GM04504 (cell line): ENCODE measurements at regions not wholly inside any gene's neighbourhood (a gene's known extent, or its start where the extent isn't known, plus 50 kb on each side); places are given as distances from the start of the nearest gene placed in this dataset.

Source experiments
- DNase-seq: peaks from one replicate; pipeline ENCODE4 v3.0.0-alpha.2; 2012; ENCODE audit warnings: low read depth

DNA sequence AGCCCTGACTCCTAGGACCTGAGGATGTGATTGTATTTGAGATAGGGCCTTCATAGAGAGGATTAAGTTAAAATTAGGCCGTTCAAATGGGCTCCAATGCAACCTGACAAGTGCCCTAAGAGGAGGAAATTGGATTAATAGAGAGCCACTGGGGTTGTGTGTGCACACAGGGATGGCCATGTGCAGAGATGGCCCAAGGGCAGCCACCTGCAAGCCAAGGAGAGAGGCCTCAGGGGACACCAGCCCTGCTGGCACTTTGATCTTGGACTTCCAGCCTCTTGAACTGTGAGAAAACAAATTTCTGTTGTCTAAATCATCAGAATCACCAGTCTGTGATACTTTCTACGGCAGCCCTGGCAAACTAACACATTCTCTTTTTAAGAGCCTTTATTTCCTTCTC lies 598.8 kb downstream of the UTRN start:
- DNase-seq, result no peak

GRCh38 chr6:144885817-144886216 lies 600.7 kb downstream of the UTRN start:
- DNase-seq, result no peak

DNA sequence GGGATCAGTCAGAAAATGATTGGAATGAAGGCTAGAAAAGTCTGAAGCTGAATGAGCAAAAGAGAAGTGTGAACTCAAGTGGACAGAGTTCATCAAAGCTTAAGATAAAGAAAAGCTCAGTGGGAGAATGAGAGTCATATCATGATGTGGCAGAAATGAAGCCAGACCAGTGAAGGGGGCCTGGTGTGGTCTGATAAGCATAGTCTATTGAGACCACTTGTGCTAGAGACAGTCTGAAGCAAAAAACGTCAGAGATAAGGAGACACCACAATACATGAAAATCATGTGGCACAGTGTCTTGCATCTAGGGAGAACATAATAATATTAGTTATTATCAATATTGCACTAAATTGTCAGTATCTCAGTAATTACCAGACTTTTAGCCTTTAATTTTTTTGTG lies 601.5 kb downstream of the UTRN start:
- DNase-seq, result no peak

DNA sequence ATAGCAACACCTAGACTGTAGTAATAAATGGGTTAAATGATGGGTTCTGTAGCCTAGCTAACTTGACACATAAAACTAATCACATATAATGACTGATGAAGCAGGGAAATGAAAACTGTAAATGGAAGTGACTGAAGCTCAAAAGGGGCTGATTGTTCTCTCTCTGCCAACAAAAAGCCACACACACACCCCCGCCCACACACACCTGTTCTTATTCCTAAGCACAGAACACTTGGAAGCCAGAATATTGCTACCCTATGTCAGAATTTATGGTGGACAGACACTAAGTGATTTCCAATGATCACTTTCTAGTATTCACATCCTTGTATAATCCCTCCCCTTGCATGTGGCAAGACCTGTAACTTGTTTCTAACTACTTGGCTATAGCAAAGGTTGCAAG lies 603.5 kb downstream of the UTRN start:
- no peak for DNase-seq

DNA sequence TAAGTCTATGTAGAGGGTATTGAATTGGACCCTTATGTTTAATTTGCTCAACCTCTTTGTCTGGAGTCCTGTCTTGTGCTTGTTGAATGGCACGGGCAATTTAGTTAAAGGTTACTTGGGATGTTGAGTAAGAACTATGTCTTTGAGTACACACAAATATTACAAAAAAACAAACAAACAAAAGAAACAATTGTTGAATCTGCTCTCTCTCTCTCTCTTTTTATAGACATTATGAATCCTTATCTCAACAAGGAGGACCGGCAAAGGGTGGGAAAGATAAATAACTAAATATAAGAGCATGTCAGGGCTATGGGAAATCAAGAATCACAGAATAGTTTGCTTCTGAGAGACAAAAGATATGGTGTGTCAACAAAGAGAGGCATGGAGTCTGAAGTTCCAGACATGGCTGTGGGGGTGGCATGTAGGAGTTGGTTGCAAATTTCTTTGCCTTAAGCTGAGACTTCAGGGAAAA lies 608.6 kb downstream of the UTRN start:
- DNase-seq, result no peak

- no peak for DNase-seq
Measured at GRCh38 chr6:144894240-144894639, 609.1 kb downstream of the UTRN start.

GRCh38 chr6:144895313-144896278 lies 610.5 kb downstream of the UTRN start:
- no peak for DNase-seq

DNA sequence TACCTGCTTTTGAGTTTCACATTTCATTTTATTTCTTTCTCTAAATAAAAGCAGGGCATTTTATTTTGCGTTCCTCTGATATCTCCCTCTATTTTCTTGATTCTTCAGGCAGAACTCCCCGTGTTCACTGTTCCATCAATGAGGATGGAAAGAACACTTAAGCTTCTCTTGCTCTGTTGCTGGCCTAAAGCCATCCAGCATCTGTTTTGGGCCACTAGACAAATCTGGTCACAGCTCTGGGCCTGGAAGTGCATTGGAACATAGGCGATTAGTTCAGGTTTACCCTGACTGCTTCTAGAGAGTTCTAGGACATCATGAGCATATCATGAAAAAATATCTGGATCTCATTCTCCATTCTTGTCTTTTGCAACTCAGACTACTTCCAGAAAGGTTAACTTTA lies 611.2 kb downstream of the UTRN start:
- DNase-seq, result no peak

DNA sequence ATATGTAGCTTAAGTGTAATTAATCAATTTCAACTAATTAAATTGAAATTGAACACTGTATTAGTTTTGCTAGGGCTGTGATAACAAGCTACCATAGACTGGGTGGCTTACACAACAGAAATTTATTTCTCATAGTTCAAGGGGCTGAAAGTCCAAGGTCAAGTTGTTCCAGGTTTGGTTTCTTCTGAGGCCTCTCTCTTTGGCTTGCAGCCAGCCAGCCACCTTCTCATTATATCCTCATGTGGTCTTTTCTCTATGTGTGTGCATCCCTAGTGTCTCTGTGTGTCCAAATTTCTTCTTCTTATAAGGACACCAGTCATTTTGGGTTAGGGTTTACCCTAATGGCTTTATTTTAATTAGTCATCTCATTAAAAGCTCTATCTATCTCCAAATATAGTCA lies 611.7 kb downstream of the UTRN start:
- DNase-seq, result no peak

GRCh38 chr6:144897441-144897921 lies 612.3 kb downstream of the UTRN start:
- DNase-seq, result peak; percentile 83

DNA sequence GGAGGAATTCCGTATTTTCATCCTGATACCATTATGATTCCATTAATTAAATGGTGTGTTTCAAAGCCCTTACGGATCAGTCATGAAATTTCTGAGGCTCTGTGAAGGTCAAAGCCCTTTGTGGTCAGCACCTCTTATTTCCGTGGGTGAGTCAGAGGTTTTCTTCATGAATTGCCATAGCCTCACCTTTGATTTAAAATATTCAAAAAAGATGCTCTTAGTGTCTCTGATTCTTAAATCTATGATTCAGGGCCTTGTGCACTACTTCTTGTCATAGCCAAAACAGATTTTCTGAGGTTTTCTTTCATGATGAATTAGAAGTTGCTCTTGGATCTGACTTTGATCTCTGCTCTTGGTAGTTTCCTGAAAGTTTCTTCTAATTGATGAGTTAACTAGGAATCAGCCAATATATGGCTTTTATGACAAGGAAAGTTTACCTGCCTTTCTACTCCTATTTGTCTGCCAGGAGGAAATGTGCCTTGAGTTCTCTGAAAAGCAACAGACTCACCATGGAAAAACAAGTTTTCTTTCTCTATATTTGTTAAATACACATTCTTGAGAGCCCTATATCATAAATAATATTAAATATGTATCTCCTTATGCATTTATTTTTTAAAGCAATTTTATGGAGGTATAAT lies 613.0 kb downstream of the UTRN start:
- DNase-seq, result no peak

GRCh38 chr6:144898741-144899140 lies 613.6 kb downstream of the UTRN start:
- DNase-seq, result no peak

- DNase-seq, result peak; percentile 65
Measured at GRCh38 chr6:144899161-144899560, 614.0 kb downstream of the UTRN start.

GRCh38 chr6:144901412-144901811 lies 616.3 kb downstream of the UTRN start:
- no peak for DNase-seq

- DNase-seq, result no peak
Measured at GRCh38 chr6:144908004-144908403, 622.9 kb downstream of the UTRN start.

DNA sequence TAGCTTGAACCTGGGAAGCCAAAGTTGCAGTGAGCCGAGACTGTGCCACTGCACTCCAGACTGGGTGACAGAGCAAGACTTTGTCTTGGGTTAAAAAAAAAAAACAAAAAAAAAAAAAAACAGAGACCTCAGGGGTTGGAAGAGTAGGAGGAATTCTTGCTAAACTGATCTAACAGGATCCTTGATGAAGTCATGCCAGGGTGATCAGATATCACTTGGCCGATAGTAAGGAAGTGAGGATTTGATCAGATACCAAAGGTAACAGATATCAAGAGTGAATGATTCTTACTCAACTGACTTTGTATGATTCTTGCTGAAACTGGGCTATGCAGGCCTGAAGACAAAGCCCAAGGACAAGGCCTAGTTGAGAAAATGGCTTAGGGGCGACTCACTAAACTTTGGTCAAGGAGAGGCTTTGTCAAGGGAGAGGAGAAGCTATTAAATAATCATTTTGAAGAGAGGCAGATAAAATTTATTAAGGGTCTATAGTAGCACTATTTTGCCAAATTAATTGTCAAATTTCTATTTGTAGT lies 624.7 kb downstream of the UTRN start:
- no peak for DNase-seq

DNA sequence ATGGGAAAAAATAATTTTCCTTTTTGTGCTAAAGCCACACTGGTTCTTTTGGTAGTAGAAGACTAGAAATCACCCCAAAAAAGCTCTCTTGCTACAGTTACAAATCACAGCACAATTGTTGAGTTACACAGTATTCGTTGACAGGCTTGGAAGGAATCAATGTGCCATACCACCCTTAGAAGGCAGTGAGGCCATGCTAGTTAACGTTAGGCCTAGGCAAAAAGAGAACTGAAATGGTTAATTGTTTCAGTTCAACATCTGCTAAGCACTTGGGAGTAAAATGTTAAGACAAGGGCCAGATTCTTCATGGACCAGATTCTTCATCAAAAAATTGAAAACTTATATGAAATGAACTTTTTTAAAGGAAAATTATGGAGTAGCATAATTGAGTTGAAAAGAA lies 626.2 kb downstream of the UTRN start:
- DNase-seq, result no peak

DNA sequence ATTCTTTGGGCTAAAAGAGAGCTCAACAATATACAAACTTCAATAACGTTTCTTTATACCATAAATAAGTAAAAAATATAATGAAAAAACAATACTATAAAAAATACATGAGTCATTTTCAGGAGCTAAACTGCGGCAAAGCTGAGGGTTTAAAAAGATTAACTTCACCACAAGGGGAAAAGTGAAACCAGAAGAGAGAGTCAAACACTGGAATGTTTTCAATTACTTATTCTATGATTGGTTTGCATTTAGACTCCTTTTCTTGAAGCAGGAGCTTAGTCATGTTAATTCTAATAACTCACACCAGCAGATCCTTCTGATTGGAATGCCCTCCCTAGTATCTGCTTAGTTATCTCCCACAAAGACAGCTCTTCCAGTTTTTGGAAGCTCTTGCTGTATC lies 627.3 kb downstream of the UTRN start:
- DNase-seq, result peak; percentile 62

- DNase-seq, result no peak
Measured at GRCh38 chr6:144918073-144918472, 632.9 kb downstream of the UTRN start.

GRCh38 chr6:144919560-144919959 lies 634.4 kb downstream of the UTRN start:
- DNase-seq, result no peak

DNA sequence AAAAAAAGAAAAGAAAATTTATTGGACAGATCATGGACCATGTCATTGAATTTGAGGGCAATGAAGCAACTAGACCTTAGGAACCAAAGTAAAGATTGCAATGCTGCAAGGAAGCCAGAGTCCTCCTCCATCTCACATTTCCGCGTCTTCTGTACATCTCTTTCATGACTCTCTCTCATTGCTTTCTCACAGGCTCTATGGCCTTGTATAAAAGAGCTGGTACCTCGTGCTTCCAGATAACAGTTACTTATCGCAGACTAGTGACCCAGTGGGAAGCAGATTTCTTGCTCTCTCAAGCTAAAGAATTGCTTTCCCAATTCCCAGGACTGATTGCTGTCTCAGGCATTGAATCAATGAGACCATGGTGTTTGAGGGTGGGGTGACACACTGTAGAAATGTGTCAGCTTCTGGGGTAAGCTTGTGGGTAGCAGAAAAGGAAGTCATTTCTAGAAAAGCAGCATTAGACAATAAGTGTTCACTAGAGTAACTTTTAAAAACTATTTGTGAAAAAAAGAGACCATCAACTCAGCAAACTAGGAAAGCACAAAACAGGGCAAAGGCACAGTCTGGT lies 635.3 kb downstream of the UTRN start:
- no peak for DNase-seq

DNA sequence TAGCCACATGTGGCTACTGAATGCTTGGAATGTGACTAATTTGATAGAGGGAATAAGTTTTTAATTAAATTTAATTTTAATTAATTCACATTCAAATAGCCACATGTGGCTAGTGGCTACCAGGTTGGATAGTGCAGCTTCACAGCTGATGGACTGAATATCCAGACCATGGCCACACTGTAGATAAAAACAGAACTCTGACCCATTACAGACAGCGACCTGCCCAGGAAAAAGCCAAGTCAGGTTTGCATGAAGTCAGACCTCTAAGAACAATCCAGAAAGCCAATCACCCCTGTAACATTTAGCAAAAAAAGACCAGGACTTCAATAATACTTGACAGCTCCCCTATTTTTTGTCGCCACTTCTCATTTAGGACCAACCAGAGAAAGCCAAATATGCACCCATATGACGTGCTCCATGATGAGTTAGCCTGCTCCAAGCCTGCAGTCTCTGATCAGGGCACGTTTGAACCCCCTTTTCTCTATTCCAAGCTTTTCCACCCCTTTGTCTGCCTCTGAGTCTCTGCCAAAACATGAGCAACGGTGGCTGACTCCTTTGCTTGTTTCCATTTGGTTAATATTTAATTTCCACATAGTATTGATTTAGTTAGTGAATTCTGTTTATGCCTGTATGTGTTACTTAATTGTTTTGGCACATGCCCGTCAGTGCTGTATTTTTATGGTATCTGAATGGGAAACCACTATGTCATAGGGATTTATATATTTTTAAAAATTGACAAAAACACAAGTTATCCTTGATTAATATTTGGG lies 636.3 kb downstream of the UTRN start:
- DNase-seq, result no peak
